ENCODE measurements at regions not wholly inside any gene's neighbourhood (a gene's known extent, or its start where the extent isn't known, plus 50 kb on each side); places are given as distances from the start of the nearest gene placed in this dataset.

DNA sequence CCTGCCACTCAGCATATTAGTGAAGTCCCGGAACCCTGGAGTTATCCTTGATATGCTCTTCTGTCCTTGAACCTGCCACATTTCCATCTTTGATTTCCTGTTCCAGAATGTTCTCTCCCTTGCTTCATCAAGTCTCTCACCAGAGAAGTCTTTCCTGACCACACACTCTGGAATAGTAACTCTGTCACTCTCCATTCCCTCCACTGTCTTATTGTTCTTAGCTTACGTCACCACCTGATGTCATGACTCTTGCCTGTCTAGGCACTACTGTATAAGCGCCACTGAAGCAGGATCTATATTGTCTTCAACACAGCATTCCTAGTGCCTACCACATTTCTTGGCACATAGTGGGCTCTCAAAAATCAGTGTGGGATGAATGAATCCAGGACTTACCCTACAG, 65.4 kb upstream of the SMYD2 start:
- TF ChIP-seq CREB1 (CRISPR knock-in tag; IDR thresholded peaks at IDR 0.05), result no peak
- TF ChIP-seq JUN (CRISPR knock-in tag; IDR thresholded peaks at IDR 0.05), result no peak
- no peak for TF ChIP-seq ZNF423 (CRISPR knock-in tag; IDR thresholded peaks at IDR 0.05)
- TF ChIP-seq, protein P1, sequence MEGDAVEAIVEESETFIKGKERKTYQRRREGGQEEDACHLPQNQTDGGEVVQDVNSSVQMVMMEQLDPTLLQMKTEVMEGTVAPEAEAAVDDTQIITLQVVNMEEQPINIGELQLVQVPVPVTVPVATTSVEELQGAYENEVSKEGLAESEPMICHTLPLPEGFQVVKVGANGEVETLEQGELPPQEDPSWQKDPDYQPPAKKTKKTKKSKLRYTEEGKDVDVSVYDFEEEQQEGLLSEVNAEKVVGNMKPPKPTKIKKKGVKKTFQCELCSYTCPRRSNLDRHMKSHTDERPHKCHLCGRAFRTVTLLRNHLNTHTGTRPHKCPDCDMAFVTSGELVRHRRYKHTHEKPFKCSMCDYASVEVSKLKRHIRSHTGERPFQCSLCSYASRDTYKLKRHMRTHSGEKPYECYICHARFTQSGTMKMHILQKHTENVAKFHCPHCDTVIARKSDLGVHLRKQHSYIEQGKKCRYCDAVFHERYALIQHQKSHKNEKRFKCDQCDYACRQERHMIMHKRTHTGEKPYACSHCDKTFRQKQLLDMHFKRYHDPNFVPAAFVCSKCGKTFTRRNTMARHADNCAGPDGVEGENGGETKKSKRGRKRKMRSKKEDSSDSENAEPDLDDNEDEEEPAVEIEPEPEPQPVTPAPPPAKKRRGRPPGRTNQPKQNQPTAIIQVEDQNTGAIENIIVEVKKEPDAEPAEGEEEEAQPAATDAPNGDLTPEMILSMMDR (IDR thresholded peaks at IDR 0.05), result no peak
- no peak for TF ChIP-seq FOXK1 (CRISPR knock-in tag; IDR thresholded peaks at IDR 0.05)
- no peak for TF ChIP-seq ZNF396 (CRISPR knock-in tag; IDR thresholded peaks at IDR 0.05; ENCODE audit: borderline replicate concordance)
- TF ChIP-seq, protein P2, sequence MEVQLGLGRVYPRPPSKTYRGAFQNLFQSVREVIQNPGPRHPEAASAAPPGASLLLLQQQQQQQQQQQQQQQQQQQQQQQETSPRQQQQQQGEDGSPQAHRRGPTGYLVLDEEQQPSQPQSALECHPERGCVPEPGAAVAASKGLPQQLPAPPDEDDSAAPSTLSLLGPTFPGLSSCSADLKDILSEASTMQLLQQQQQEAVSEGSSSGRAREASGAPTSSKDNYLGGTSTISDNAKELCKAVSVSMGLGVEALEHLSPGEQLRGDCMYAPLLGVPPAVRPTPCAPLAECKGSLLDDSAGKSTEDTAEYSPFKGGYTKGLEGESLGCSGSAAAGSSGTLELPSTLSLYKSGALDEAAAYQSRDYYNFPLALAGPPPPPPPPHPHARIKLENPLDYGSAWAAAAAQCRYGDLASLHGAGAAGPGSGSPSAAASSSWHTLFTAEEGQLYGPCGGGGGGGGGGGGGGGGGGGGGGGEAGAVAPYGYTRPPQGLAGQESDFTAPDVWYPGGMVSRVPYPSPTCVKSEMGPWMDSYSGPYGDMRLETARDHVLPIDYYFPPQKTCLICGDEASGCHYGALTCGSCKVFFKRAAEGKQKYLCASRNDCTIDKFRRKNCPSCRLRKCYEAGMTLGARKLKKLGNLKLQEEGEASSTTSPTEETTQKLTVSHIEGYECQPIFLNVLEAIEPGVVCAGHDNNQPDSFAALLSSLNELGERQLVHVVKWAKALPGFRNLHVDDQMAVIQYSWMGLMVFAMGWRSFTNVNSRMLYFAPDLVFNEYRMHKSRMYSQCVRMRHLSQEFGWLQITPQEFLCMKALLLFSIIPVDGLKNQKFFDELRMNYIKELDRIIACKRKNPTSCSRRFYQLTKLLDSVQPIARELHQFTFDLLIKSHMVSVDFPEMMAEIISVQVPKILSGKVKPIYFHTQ (CRISPR knock-in tag; IDR thresholded peaks at IDR 0.05), result no peak
- TF ChIP-seq RELA (CRISPR knock-in tag; IDR thresholded peaks at IDR 0.05; ENCODE audit: borderline replicate concordance), result no peak
- TF ChIP-seq, protein P3, sequence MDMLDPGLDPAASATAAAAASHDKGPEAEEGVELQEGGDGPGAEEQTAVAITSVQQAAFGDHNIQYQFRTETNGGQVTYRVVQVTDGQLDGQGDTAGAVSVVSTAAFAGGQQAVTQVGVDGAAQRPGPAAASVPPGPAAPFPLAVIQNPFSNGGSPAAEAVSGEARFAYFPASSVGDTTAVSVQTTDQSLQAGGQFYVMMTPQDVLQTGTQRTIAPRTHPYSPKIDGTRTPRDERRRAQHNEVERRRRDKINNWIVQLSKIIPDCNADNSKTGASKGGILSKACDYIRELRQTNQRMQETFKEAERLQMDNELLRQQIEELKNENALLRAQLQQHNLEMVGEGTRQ (CRISPR knock-in tag; IDR thresholded peaks at IDR 0.05), result no peak
- no peak for TF ChIP-seq ZNF121 (CRISPR knock-in tag; IDR thresholded peaks at IDR 0.05)
- TF ChIP-seq MXD4 (CRISPR knock-in tag; IDR thresholded peaks at IDR 0.05; ENCODE audit: borderline replicate concordance), result no peak
- no peak for TF ChIP-seq CBFB (CRISPR knock-in tag; IDR thresholded peaks at IDR 0.05; ENCODE audit: low read depth)

Measured in WTC11 (cell line).